Endodermal cell (in vitro differentiated cells): ENCODE measurements at regions not wholly inside any gene's neighbourhood (a gene's known extent, or its start where the extent isn't known, plus 50 kb on each side); places are given as distances from the start of the nearest gene placed in this dataset.

ENCODE experiments used
- DNase-seq: peaks from one replicate; pipeline ENCODE4 v3.0.0-alpha.2; 2017
- H3K27ac ChIP-seq: 2 replicates; pipeline ENCODE4 v1.5.1; 2013; ENCODE audit warnings: mild to moderate bottlenecking, low read depth, low read length, moderate library complexity
- H3K27me3 ChIP-seq: 2 replicates; pipeline ENCODE4 v1.6.1; 2013; ENCODE audit warnings: mild to moderate bottlenecking, low read length, moderate library complexity; ENCODE audit not compliant: insufficient read depth, control insufficient read depth, poor library complexity, severe bottlenecking
- H3K36me3 ChIP-seq: 2 replicates; pipeline ENCODE4 v1.7.0; 2013; ENCODE audit warnings: mild to moderate bottlenecking, low read length, moderate library complexity; ENCODE audit not compliant: control insufficient read depth, insufficient read depth
- H3K4me1 ChIP-seq: one replicate; pipeline ENCODE4 v1.7.0; 2013; ENCODE audit warnings: low read length; ENCODE audit not compliant: control insufficient read depth, insufficient read depth
- H3K4me3 ChIP-seq: 2 replicates; pipeline ENCODE4 v1.5.1; 2013; ENCODE audit warnings: mild to moderate bottlenecking, low read length, moderate library complexity
- H3K9ac ChIP-seq: 2 replicates; pipeline ENCODE4 v1.6.1; 2013; ENCODE audit warnings: mild to moderate bottlenecking, low read length, moderate library complexity; ENCODE audit not compliant: poor library complexity, severe bottlenecking; ENCODE audit errors: extremely low read depth
- H3K9me3 ChIP-seq: 2 replicates; pipeline ENCODE4 v1.6.1; 2013; ENCODE audit warnings: mild to moderate bottlenecking, low read length, moderate library complexity; ENCODE audit not compliant: control insufficient read depth
- H3K27ac Mint-ChIP-seq: 2 replicates; pipeline ENCODE4 v1.8.0; 2020; ENCODE audit warnings: mixed read lengths
- H3K27me3 Mint-ChIP-seq: 2 replicates; pipeline ENCODE4 v1.8.0; 2021; ENCODE audit warnings: mild to moderate bottlenecking, mixed read lengths; ENCODE audit not compliant: insufficient read depth
- H3K36me3 Mint-ChIP-seq: 2 replicates; pipeline ENCODE4 v1.8.0; 2020; ENCODE audit warnings: low read depth, mixed read lengths
- H3K4me1 Mint-ChIP-seq: 2 replicates; pipeline ENCODE4 v1.8.0; 2020; ENCODE audit warnings: mixed read lengths
- H3K4me3 Mint-ChIP-seq: 2 replicates; pipeline ENCODE4 v1.8.0; 2020; ENCODE audit warnings: mild to moderate bottlenecking, moderate library complexity, mixed read lengths
- H3K9me3 Mint-ChIP-seq: 2 replicates; pipeline ENCODE4 v1.8.0; 2020; ENCODE audit warnings: mild to moderate bottlenecking, mixed read lengths
- WGBS, 2 experiments: methylation state at CpG; one replicate each; pipeline versions ENCODE4 v1.1.5 to v1.1.7; 2013; ENCODE audit warnings: missing lambda C conversion rate in 2 of 2, mixed read lengths in 1 of 2; ENCODE audit not compliant: insufficient coverage in 1 of 2, insufficient read length in 1 of 2; 5-methylcytosine and 5-hydroxymethylcytosine counted together
- TF ChIP-seq, protein P1 (sequence below): fragments of 200-600 bp; sonication (generic); conservative IDR thresholded peaks from 2 replicates; pipeline ENCODE4 v1.5.0; 2021; ENCODE audit warnings: antibody characterized with exemption, mild to moderate bottlenecking

DNA sequence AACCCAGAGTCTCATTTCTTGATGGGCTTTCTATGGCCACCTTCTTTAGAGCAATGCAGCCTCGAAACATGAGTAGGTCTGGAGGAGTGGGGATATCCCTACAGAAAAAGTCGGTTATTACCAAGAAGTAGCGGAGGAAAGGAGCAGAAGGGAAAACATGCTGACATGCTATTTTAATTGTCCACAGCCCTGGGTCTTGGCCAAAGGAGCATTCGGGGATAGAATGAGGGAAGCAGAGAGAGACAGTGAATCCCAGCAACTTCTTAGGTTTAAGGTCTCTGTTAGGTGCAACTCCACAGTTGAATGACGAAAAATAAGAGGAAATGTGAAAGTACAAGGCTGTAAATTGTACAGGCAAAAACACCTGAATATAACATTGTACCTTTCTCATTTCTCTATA is 506.7 kb upstream of the CDH18 start:
- H3K4me1 ChIP-seq: no peaks in the 10 kb centered on the region
- H3K4me1 Mint-ChIP-seq: no peaks in the 10 kb centered on the region
- H3K4me3 ChIP-seq: no peak overlapping the region
- WGBS, 2 experiments: 92 to 96% methylated on average over 3 to 5 of the region's 5 CpGs
- no peak overlapping the region for H3K4me3 Mint-ChIP-seq
- H3K27ac Mint-ChIP-seq: no peak overlapping the region
- no peaks in the 10 kb centered on the region for H3K9me3 ChIP-seq
- no peaks in the 10 kb centered on the region for H3K36me3 Mint-ChIP-seq
- H3K9me3 Mint-ChIP-seq: no peaks in the 10 kb centered on the region
- no peak for DNase-seq
- no peak overlapping the region for H3K27ac ChIP-seq
- H3K27me3 ChIP-seq: no peaks in the 10 kb centered on the region
- no peaks in the 10 kb centered on the region for H3K36me3 ChIP-seq
- no peak overlapping the region for H3K9ac ChIP-seq
- TF ChIP-seq, protein P1, sequence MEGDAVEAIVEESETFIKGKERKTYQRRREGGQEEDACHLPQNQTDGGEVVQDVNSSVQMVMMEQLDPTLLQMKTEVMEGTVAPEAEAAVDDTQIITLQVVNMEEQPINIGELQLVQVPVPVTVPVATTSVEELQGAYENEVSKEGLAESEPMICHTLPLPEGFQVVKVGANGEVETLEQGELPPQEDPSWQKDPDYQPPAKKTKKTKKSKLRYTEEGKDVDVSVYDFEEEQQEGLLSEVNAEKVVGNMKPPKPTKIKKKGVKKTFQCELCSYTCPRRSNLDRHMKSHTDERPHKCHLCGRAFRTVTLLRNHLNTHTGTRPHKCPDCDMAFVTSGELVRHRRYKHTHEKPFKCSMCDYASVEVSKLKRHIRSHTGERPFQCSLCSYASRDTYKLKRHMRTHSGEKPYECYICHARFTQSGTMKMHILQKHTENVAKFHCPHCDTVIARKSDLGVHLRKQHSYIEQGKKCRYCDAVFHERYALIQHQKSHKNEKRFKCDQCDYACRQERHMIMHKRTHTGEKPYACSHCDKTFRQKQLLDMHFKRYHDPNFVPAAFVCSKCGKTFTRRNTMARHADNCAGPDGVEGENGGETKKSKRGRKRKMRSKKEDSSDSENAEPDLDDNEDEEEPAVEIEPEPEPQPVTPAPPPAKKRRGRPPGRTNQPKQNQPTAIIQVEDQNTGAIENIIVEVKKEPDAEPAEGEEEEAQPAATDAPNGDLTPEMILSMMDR: no peak
- no peaks in the 10 kb centered on the region for H3K27me3 Mint-ChIP-seq

DNA sequence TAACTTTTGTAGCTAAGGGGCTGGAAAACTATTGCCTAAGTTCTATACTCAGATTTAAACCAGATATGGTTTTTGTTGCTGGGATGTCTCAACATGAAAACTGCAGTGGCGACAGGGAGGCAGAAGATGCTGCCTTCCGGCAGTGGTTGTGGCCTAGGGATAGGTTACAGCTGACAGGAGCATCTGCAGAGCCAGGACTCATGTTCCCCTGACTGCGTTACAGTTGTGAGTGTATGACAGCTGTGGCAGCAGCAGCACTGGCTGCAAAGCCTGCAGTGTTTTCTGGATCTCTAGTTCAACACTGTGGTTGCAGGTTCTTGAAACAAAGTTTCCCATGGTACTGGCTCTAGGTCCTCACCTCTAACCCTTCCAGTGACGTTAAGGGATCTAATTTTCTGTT is 498.8 kb upstream of the CDH18 start:
- no peak overlapping the region for H3K27ac ChIP-seq
- 86 to 94% methylated on average over 3 to 4 of the region's 4 CpGs for WGBS, 2 experiments
- no peak for DNase-seq
- H3K4me1 Mint-ChIP-seq: no peaks in the 10 kb centered on the region
- no peak overlapping the region for H3K4me3 ChIP-seq
- no peak overlapping the region for H3K9ac ChIP-seq
- TF ChIP-seq, protein P1: no peak
- H3K27ac Mint-ChIP-seq: no peak overlapping the region
- no peaks in the 10 kb centered on the region for H3K27me3 ChIP-seq
- no peaks in the 10 kb centered on the region for H3K4me1 ChIP-seq
- no peaks in the 10 kb centered on the region for H3K36me3 ChIP-seq
- no peak overlapping the region for H3K4me3 Mint-ChIP-seq
- H3K36me3 Mint-ChIP-seq: no peaks in the 10 kb centered on the region
- H3K27me3 Mint-ChIP-seq: peaks cover 5% of the 10 kb centered on the region
- H3K9me3 Mint-ChIP-seq: no peaks in the 10 kb centered on the region
- no peaks in the 10 kb centered on the region for H3K9me3 ChIP-seq

DNA sequence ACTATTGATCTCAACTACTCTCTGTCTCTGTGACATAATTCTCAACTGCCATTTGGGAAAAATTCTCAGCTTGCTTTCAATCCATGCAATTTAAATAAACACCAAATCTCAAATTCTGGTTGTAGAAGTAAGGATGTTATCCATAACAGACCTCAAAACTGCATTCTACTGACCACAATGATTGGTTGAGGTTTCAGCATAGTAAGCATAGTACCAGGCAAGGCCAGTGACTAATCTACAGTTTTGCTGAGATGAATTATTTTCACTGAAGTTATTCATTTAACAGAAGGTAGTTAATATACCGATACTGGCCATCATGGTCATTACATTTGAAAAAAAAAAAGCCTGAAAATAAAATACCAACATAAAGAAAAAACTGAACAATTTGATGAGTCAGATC is 488.0 kb upstream of the CDH18 start:
- no CpG with 5 or more reads among the region's 1 CpG for WGBS, 2 experiments
- Mint-ChIP-seq H3K4me3 (no peak overlapping the region), H3K27ac (no peak overlapping the region), H3K9me3 (no peaks in the 10 kb centered on the region), H3K4me1 (no peaks in the 10 kb centered on the region), H3K27me3 (peaks cover 10% of the 10 kb centered on the region), H3K36me3 (no peaks in the 10 kb centered on the region)
- no peaks in the 10 kb centered on the region for H3K9me3 ChIP-seq
- peaks cover 2% of the 10 kb centered on the region for H3K27me3 ChIP-seq
- DNase-seq: no peak
- no peaks in the 10 kb centered on the region for H3K36me3 ChIP-seq
- H3K9ac ChIP-seq: no peak overlapping the region
- H3K4me1 ChIP-seq: no peaks in the 10 kb centered on the region
- H3K4me3 ChIP-seq: no peak overlapping the region
- TF ChIP-seq, protein P1: no peak
- no peak overlapping the region for H3K27ac ChIP-seq
